Gastrocnemius medialis (tissue), 4 donors: ENCODE measurements at regions not wholly inside any gene's neighbourhood (a gene's known extent, or its start where the extent isn't known, plus 50 kb on each side); places are given as distances from the start of the nearest gene placed in this dataset.

Experiments used
- POLR2A ChIP-seq, 2 donors: fragments of 450-650 bp; IDR thresholded peaks; one replicate each; pipeline ENCODE4 v1.6.1; 2017; ENCODE audit warnings: antibody characterized with exemption in 2 of 2, mild to moderate bottlenecking in 2 of 2, moderate library complexity in 2 of 2
- TF ChIP-seq, protein P1 (sequence below), 5 experiments: fragments of 450-650 bp in 3 of 5; fragments of 200-600 bp in 2 of 5; sonication (generic) in 2 of 5; IDR thresholded peaks in 4 of 5; conservative IDR thresholded peaks in 1 of 5; 1 replicate in 4 of 5; 2 replicates in 1 of 5; pipeline ENCODE4 v1.5.1; 2016 to 2019; ENCODE audit warnings: antibody characterized with exemption in 5 of 5, mild to moderate bottlenecking in 3 of 5, moderate library complexity in 3 of 5

DNA sequence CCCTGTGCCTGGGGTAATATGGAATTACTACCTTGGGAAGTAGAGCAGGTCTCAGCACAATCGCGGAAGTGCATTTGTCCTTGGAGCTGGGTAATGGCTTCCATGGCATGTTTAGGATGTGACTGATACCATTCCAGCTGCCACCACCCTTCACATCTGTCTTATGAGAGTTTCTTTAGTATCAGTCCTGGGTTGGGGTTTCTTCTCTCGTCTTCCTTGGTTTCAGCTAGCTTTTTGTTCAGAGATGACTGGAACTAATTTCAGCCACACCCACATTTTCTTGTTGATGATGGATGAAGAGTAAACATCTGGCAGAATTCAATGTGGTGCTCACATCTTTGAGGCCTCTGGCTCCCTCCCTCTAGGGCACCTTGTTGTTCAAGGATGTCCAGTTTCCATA is 212.9 kb upstream of the SOX21 start:
- TF ChIP-seq POLR2A (IDR thresholded peaks at IDR 0.05), result no peak
- TF ChIP-seq, protein P1, sequence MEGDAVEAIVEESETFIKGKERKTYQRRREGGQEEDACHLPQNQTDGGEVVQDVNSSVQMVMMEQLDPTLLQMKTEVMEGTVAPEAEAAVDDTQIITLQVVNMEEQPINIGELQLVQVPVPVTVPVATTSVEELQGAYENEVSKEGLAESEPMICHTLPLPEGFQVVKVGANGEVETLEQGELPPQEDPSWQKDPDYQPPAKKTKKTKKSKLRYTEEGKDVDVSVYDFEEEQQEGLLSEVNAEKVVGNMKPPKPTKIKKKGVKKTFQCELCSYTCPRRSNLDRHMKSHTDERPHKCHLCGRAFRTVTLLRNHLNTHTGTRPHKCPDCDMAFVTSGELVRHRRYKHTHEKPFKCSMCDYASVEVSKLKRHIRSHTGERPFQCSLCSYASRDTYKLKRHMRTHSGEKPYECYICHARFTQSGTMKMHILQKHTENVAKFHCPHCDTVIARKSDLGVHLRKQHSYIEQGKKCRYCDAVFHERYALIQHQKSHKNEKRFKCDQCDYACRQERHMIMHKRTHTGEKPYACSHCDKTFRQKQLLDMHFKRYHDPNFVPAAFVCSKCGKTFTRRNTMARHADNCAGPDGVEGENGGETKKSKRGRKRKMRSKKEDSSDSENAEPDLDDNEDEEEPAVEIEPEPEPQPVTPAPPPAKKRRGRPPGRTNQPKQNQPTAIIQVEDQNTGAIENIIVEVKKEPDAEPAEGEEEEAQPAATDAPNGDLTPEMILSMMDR (IDR thresholded peaks at IDR 0.05 in 4 of 5, conservative IDR thresholded peaks at IDR 0.05 in 1 of 5), result no peak
